Trophoblast cell (in vitro differentiated cells and primary cell): ENCODE measurements at regions not wholly inside any gene's neighbourhood (a gene's known extent, or its start where the extent isn't known, plus 50 kb on each side); places are given as distances from the start of the nearest gene placed in this dataset.
A peak's percentile ranks its signal among the peaks of the same experiment; 100 is the strongest.

Experiments
- DNase-seq, 2 donors: peaks; one replicate each; pipeline ENCODE4 v3.0.0-alpha.2; 2016
- H2AFZ ChIP-seq: 2 replicates; pipeline ENCODE4 v1.6.1; 2013; ENCODE audit warnings: low read length, moderate library complexity, mild to moderate bottlenecking; ENCODE audit not compliant: insufficient read depth, poor library complexity
- H2AK5ac ChIP-seq: 2 replicates; pipeline ENCODE4 v1.6.1; 2013; ENCODE audit warnings: mild to moderate bottlenecking, low read length
- H2BK120ac ChIP-seq: 2 replicates; pipeline ENCODE4 v1.6.1; 2013; ENCODE audit warnings: low read length, mild to moderate bottlenecking, moderate library complexity; ENCODE audit not compliant: insufficient read depth, poor library complexity
- H2BK12ac ChIP-seq: 2 replicates; pipeline ENCODE4 v1.6.1; 2013; ENCODE audit warnings: mild to moderate bottlenecking, low read length, moderate library complexity
- H2BK5ac ChIP-seq: 2 replicates; pipeline ENCODE4 v1.6.1; 2013; ENCODE audit warnings: low read length, low read depth, moderate library complexity, mild to moderate bottlenecking; ENCODE audit not compliant: poor library complexity
- H3K14ac ChIP-seq: 2 replicates; pipeline ENCODE4 v1.6.1; 2013; ENCODE audit warnings: mild to moderate bottlenecking, low read length
- H3K18ac ChIP-seq: 2 replicates; pipeline ENCODE4 v1.6.1; 2013; ENCODE audit warnings: mild to moderate bottlenecking, low read length
- H3K23ac ChIP-seq: 2 replicates; pipeline ENCODE4 v1.6.1; 2013; ENCODE audit warnings: low read length
- H3K27ac ChIP-seq: 2 replicates; pipeline ENCODE4 v1.5.1; 2013; ENCODE audit warnings: low read depth, mild to moderate bottlenecking, inconsistent platforms, low read length, moderate library complexity
- H3K27me3 ChIP-seq: 2 replicates; pipeline ENCODE4 v1.6.1; 2013; ENCODE audit warnings: inconsistent platforms, mild to moderate bottlenecking, low read length, moderate library complexity; ENCODE audit not compliant: insufficient read depth
- H3K36me3 ChIP-seq, 2 experiments: 1 replicate in 1 of 2; 2 replicates in 1 of 2; pipeline ENCODE4 v1.6.1; 2013; ENCODE audit warnings: low read length in 2 of 2, mild to moderate bottlenecking in 2 of 2, moderate library complexity in 1 of 2; ENCODE audit not compliant: insufficient read depth in 2 of 2, control insufficient read depth in 1 of 2
- H3K4ac ChIP-seq: 2 replicates; pipeline ENCODE4 v1.6.1; 2013; ENCODE audit warnings: low read depth, mild to moderate bottlenecking, low read length, moderate library complexity
- H3K4me1 ChIP-seq, 2 experiments: 1 replicate in 1 of 2; 2 replicates in 1 of 2; pipeline ENCODE4 v1.6.1; 2013; ENCODE audit warnings: low read length in 2 of 2, mild to moderate bottlenecking in 2 of 2, moderate library complexity in 1 of 2; ENCODE audit not compliant: insufficient read depth in 2 of 2, control insufficient read depth in 1 of 2
- H3K4me2 ChIP-seq: 2 replicates; pipeline ENCODE4 v1.6.1; 2013; ENCODE audit warnings: inconsistent platforms, mild to moderate bottlenecking, low read length, moderate library complexity
- H3K4me3 ChIP-seq: 2 replicates; pipeline ENCODE4 v1.5.1; 2013; ENCODE audit warnings: mild to moderate bottlenecking, low read depth, low read length, inconsistent platforms
- H3K79me1 ChIP-seq: one replicate; pipeline ENCODE4 v1.6.1; 2013; ENCODE audit warnings: low read length
- H3K79me2 ChIP-seq: 2 replicates; pipeline ENCODE4 v1.6.1; 2013; ENCODE audit warnings: low read length, mild to moderate bottlenecking; ENCODE audit not compliant: control insufficient read depth, insufficient read depth, poor library complexity
- H3K9ac ChIP-seq: 2 replicates; pipeline ENCODE4 v1.6.1; 2013; ENCODE audit warnings: mild to moderate bottlenecking, low read length
- H3K9me3 ChIP-seq: 2 replicates; pipeline ENCODE4 v1.6.1; 2013; ENCODE audit warnings: low read depth, mild to moderate bottlenecking, control low read depth, inconsistent platforms, low read length; ENCODE audit not compliant: insufficient read depth
- H4K12ac ChIP-seq: 2 replicates; pipeline ENCODE4 v1.6.1; 2013; ENCODE audit warnings: low read depth, mild to moderate bottlenecking, low read length, moderate library complexity
- H4K8ac ChIP-seq: 2 replicates; pipeline ENCODE4 v1.6.1; 2013; ENCODE audit warnings: low read depth, mild to moderate bottlenecking, low read length, moderate library complexity
- H4K91ac ChIP-seq: one replicate; pipeline ENCODE4 v1.6.1; 2013; ENCODE audit warnings: low read depth, mild to moderate bottlenecking, low read length, moderate library complexity
- WGBS: extraction: QIAGEN DNeasy Blood & Tissue Kit; methylation state at CpG from one replicate; pipeline ENCODE4 v1.1.7; 2013; ENCODE audit warnings: missing lambda C conversion rate; ENCODE audit not compliant: insufficient read length, insufficient coverage; ENCODE audit errors: extremely low coverage; 5-methylcytosine and 5-hydroxymethylcytosine counted together

DNA sequence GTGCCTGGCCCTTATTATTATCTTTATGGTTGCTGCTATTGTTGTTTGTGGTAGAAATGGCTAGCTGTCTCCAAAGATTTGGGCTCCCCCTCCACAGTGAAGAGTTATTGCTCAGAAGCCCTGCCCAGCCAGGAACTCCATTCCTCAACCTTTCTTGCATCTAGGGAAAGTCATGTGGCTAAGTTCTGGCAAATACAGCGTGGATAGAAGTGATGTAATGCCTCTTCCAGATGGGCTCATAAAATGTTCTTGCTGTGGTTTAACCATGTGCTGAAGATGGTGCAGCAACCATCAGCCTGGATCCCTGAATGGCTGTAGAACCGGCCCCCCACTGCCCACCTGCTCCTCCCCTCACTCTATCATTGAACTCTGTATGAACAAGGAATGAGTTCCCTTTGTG is 203.5 kb upstream of the E2F8 start:
- Histone ChIP-seq H2BK5ac (no peak overlapping the region), H2AK5ac (no peak overlapping the region), H3K14ac (no peak overlapping the region), H3K23ac (no peak overlapping the region), H3K9me3 (no peaks in the 10 kb centered on the region), H3K4ac (no peak overlapping the region), H3K4me2 (no peak overlapping the region), H3K9ac (no peak overlapping the region), H2BK120ac (no peak overlapping the region), H3K27me3 (no peaks in the 10 kb centered on the region), H3K36me3 (no peaks in the 10 kb centered on the region), H3K79me2 (no peaks in the 10 kb centered on the region), H3K18ac (no peak overlapping the region), H2BK12ac (no peak overlapping the region), H4K12ac (no peak overlapping the region), H3K27ac (no peak overlapping the region), H3K79me1 (no peaks in the 10 kb centered on the region), H3K4me1 (peaks cover 8 to 14% of the 10 kb centered on the region in 2 experiments), H2AFZ (no peak overlapping the region), H4K8ac (no peak overlapping the region), H4K91ac (no peak overlapping the region), H3K4me3 (no peak overlapping the region)
- no peak for DNase-seq
- WGBS = no CpG with 5 or more reads among the region's 2 CpGs

GRCh38 chr11:19442554-19442910 is 201.8 kb upstream of the E2F8 start:
- Histone ChIP-seq H3K9me3 (no peaks in the 10 kb centered on the region), H4K8ac (no peak overlapping the region), H2BK12ac (no peak overlapping the region), H2BK120ac (no peak overlapping the region), H2AK5ac (no peak overlapping the region), H3K4me3 (no peak overlapping the region), H3K18ac (no peak overlapping the region), H3K27ac (peak overlapping the region; percentile 1), H2AFZ (no peak overlapping the region), H4K12ac (no peak overlapping the region), H3K79me1 (no peaks in the 10 kb centered on the region), H3K14ac (no peak overlapping the region), H3K4ac (no peak overlapping the region), H3K79me2 (no peaks in the 10 kb centered on the region), H2BK5ac (no peak overlapping the region), H3K23ac (no peak overlapping the region), H3K27me3 (no peaks in the 10 kb centered on the region), H3K4me2 (no peak overlapping the region), H3K4me1 (peaks cover 8 to 14% of the 10 kb centered on the region in 2 experiments), H3K9ac (no peak overlapping the region), H4K91ac (no peak overlapping the region), H3K36me3 (no peaks in the 10 kb centered on the region)
- no peak for DNase-seq

GRCh38 chr11:19441752-19442553 is 201.2 kb upstream of the E2F8 start:
- Histone ChIP-seq H2AFZ (no peak overlapping the region), H4K91ac (no peak overlapping the region), H3K9ac (no peak overlapping the region), H4K12ac (no peak overlapping the region), H3K18ac (no peak overlapping the region), H2BK12ac (no peak overlapping the region), H3K79me2 (no peaks in the 10 kb centered on the region), H3K14ac (no peak overlapping the region), H3K9me3 (no peaks in the 10 kb centered on the region), H3K79me1 (no peaks in the 10 kb centered on the region), H3K4me2 (no peak overlapping the region), H3K27me3 (no peaks in the 10 kb centered on the region), H3K4ac (no peak overlapping the region), H2BK5ac (no peak overlapping the region), H3K23ac (no peak overlapping the region), H3K4me3 (no peak overlapping the region), H4K8ac (no peak overlapping the region), H3K27ac (no peak overlapping the region), H3K4me1 (peaks cover 8 to 14% of the 10 kb centered on the region in 2 experiments), H2BK120ac (no peak overlapping the region), H2AK5ac (no peak overlapping the region), H3K36me3 (no peaks in the 10 kb centered on the region)
- no CpG with 5 or more reads among the region's 11 CpGs for WGBS
- DNase-seq = peak; percentile 94 to 97

DNA sequence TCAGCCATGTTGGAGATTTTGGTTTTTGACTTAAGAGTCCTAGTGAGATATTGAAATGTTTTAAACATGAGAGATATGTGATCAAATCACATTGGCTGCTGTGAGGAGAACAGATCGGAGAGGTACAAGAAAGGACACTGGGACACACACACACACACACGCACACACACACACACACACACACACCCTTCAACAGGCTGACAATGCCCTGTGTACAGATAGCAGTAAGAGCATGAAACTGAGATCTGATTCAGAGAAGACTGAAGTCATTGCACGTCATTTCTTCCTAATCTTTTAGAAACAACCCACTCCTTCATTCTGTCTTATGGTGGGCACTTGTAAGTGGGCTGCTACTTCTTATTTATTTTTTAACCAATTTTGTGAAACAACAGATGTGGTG is 200.5 kb upstream of the E2F8 start:
- Histone ChIP-seq H3K4me3 (no peak overlapping the region), H3K4ac (no peak overlapping the region), H2BK5ac (no peak overlapping the region), H3K79me2 (no peaks in the 10 kb centered on the region), H3K4me2 (no peak overlapping the region), H3K23ac (no peak overlapping the region), H3K9ac (no peak overlapping the region), H3K79me1 (no peaks in the 10 kb centered on the region), H3K27ac (no peak overlapping the region), H4K8ac (no peak overlapping the region), H2BK12ac (no peak overlapping the region), H3K36me3 (no peaks in the 10 kb centered on the region), H3K9me3 (no peaks in the 10 kb centered on the region), H3K18ac (no peak overlapping the region), H3K4me1 (peaks cover 8 to 14% of the 10 kb centered on the region in 2 experiments), H2AK5ac (no peak overlapping the region), H3K27me3 (no peaks in the 10 kb centered on the region), H4K12ac (no peak overlapping the region), H2BK120ac (no peak overlapping the region), H2AFZ (no peak overlapping the region), H4K91ac (no peak overlapping the region), H3K14ac (no peak overlapping the region)
- DNase-seq = no peak
- no CpG with 5 or more reads among the region's 3 CpGs for WGBS
